HFF-Myc (cell line): ENCODE measurements at regions not wholly inside any gene's neighbourhood (a gene's known extent, or its start where the extent isn't known, plus 50 kb on each side); places are given as distances from the start of the nearest gene placed in this dataset.

ENCODE experiments used
- DNase-seq: peaks from one replicate; pipeline ENCODE4 v3.0.0-alpha.2; 2011; ENCODE audit warnings: low read depth; ENCODE audit errors: extremely low read depth
- H3K4me3 ChIP-seq: replicated peaks from 2 replicates; pipeline ENCODE4 v1.5.1; 2011; ENCODE audit warnings: low read depth, mild to moderate bottlenecking, control low read depth, low read length
- TF ChIP-seq, protein P1 (sequence below): IDR thresholded peaks from 2 replicates; pipeline ENCODE4 v1.5.1; 2012; ENCODE audit warnings: mild to moderate bottlenecking, low read depth, low read length, control low read depth; ENCODE audit errors: missing control alignments

DNA sequence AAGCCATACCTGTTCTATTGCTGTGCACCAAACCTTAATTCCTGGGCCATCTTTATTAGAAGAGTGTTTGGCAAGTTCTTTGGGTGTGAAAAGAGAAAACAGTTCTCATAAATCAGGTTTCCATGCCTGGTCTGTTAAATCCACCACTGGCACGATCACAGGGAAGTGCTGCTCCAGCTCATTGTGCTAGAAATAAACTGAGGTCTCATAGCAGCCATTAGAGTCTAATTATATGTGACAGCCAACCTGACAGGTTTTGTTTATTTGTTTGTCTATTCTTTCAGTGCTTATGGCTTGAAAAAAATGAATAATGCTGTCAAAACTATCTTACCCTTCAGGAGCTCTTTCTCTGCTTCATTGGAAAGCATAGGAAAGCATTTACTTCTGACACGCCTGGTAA is 147.1 kb upstream of the CNTN6 start:
- DNase-seq = no peak
- no peak overlapping the region for H3K4me3 ChIP-seq

DNA sequence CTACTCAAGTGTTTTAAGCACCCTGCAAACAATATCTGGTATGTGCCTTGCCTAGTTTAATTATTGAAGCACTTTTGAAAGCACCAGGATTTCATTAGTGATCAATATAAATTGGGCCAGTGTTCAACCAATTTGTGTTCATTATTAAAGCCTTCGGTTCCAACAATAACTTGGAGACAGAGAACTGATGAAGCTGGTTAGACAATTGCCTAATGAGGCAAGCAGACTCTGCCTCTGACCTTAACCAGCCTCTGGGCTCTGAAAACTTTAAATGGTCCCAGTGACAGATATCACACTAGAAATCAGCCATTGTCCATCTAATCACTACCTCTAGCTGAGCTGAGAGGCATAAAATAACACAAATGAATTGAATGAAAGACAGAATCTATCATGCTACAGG is 139.9 kb upstream of the CNTN6 start:
- DNase-seq = no peak
- TF ChIP-seq, protein P1, sequence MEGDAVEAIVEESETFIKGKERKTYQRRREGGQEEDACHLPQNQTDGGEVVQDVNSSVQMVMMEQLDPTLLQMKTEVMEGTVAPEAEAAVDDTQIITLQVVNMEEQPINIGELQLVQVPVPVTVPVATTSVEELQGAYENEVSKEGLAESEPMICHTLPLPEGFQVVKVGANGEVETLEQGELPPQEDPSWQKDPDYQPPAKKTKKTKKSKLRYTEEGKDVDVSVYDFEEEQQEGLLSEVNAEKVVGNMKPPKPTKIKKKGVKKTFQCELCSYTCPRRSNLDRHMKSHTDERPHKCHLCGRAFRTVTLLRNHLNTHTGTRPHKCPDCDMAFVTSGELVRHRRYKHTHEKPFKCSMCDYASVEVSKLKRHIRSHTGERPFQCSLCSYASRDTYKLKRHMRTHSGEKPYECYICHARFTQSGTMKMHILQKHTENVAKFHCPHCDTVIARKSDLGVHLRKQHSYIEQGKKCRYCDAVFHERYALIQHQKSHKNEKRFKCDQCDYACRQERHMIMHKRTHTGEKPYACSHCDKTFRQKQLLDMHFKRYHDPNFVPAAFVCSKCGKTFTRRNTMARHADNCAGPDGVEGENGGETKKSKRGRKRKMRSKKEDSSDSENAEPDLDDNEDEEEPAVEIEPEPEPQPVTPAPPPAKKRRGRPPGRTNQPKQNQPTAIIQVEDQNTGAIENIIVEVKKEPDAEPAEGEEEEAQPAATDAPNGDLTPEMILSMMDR = no peak

More for the DNA sequence above, 147.1 kb upstream of the CNTN6 start:
- TF ChIP-seq, protein P1 = no peak

DNA sequence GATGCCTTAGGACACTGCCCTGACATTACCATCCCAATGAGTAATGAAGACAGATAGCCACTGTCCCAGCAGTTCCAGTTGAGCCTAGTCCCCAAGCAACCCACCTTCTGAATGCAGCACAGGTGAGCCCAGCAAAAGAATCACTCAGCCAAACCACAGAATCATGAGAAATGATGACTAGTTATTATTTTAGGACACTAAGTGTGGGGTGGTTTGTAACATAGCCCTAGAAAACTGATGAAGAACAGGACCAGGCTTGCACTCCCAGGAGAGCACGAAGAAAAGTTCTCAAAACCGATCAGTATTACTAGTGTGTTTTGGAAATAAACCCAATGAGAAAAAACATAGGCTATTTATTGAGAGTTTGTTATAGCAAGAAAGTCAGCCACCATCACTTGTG is 129.6 kb upstream of the CNTN6 start:
- H3K4me3 ChIP-seq = no peak overlapping the region
- DNase-seq = no peak
- TF ChIP-seq, protein P1 = no peak

More for the DNA sequence above, 139.9 kb upstream of the CNTN6 start:
- no peak overlapping the region for H3K4me3 ChIP-seq

- H3K4me3 ChIP-seq = no peak overlapping the region
- TF ChIP-seq, protein P1 = no peak
- DNase-seq = no peak
Measured at GRCh38 chr3:963755-964154, 129.1 kb upstream of the CNTN6 start.

DNA sequence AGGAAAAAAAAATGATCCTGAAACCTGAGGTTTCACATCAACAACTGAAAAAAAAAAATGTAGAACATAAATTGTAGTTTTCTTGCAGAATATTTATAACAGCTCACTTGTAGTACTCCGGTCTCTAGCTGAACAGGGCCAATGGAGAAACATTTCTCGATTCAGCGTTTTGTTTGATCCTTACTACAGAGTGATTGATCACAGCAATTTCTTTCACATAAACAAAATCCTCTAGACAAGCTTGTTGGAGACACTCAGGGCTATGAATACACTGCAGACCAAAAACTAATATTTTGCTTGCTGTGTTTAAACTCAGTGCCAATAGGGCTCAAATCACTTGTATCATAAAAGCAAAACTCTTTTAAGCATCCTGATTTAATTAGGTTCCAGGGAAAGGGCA is 127.0 kb upstream of the CNTN6 start:
- TF ChIP-seq, protein P1 = no peak
- no peak overlapping the region for H3K4me3 ChIP-seq
- DNase-seq = no peak

- TF ChIP-seq, protein P1 = no peak
Measured at GRCh38 chr3:966341-966740, 126.5 kb upstream of the CNTN6 start.

DNA sequence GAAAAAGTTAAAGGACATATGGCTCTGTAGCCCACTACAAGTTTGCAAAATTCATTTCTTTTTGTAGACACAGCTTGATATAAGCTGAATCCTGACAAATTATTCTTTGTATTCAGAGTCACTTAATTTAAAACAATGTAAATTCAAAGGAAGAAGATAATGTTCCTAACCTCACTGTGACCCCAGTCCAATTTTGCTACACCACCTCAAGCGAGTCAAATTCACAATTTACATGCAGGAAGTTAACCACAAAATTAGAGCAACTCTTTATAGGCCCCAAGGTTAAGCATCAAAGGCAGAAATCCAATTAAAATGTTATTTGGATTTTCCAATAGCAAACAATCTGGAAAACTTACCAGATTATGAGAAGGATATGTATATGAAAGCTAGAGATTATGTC is 119.5 kb upstream of the CNTN6 start:
- TF ChIP-seq, protein P1 = no peak
- no peak overlapping the region for H3K4me3 ChIP-seq
- DNase-seq = no peak

More at GRCh38 chr3:966341-966740, 126.5 kb upstream of the CNTN6 start:
- H3K4me3 ChIP-seq = no peak overlapping the region
- no peak for DNase-seq
